Liver (tissue), 8 donors: ENCODE measurements at regions not wholly inside any gene's neighbourhood (a gene's known extent, or its start where the extent isn't known, plus 50 kb on each side); places are given as distances from the start of the nearest gene placed in this dataset.

Experiments used
- DNase-seq: peaks from one replicate; pipeline ENCODE4 v3.0.0-alpha.2; 2017; ENCODE audit warnings: low spot score
- H3K27ac ChIP-seq, 2 donors: one replicate each; pipeline ENCODE4 v1.7.0; 2013; ENCODE audit warnings: inconsistent platforms in 2 of 2, low read length in 2 of 2, control low read depth in 1 of 2, low read depth in 1 of 2, mild to moderate bottlenecking in 1 of 2
- H3K27me3 ChIP-seq, 4 donors: one replicate each; pipeline versions ENCODE4 v1.6.1 to v1.7.0; 2013; ENCODE audit warnings: low read length in 3 of 4, inconsistent platforms in 1 of 4, mild to moderate bottlenecking in 1 of 4, moderate library complexity in 1 of 4; ENCODE audit not compliant: control insufficient read depth in 4 of 4, insufficient read depth in 4 of 4
- H3K36me3 ChIP-seq, 4 donors: one replicate each; pipeline versions ENCODE4 v1.6.1 to v1.7.0; 2013; ENCODE audit warnings: low read length in 3 of 4, mild to moderate bottlenecking in 3 of 4, low read depth in 1 of 4, moderate library complexity in 1 of 4; ENCODE audit not compliant: control insufficient read depth in 4 of 4, insufficient read depth in 3 of 4
- H3K4me1 ChIP-seq, 4 donors: one replicate each; pipeline versions ENCODE4 v1.6.1 to v1.7.0; 2013; ENCODE audit warnings: low read length in 3 of 4, mild to moderate bottlenecking in 3 of 4, moderate library complexity in 1 of 4; ENCODE audit not compliant: control insufficient read depth in 4 of 4, insufficient read depth in 4 of 4
- H3K4me3 ChIP-seq, 3 donors: one replicate each; pipeline versions ENCODE4 v1.6.1 to v1.7.0; 2013; ENCODE audit warnings: low read length in 3 of 3, control low read depth in 1 of 3, low read depth in 1 of 3, mild to moderate bottlenecking in 1 of 3
- H3K9ac ChIP-seq, 2 donors: one replicate each; pipeline ENCODE4 v1.7.0; 2013; ENCODE audit warnings: low read length in 2 of 2, mild to moderate bottlenecking in 2 of 2, moderate library complexity in 2 of 2, control low read depth in 1 of 2, low read depth in 1 of 2
- H3K9me3 ChIP-seq, 4 donors: one replicate each; pipeline versions ENCODE4 v1.6.1 to v1.7.0; 2013; ENCODE audit warnings: low read length in 3 of 4; ENCODE audit not compliant: control insufficient read depth in 4 of 4
- EGR1 ChIP-seq, 2 donors: IDR thresholded peaks; 2 replicates each; pipeline ENCODE4 v1.6.1; 2016 to 2018; ENCODE audit warnings: antibody characterized with exemption in 2 of 2, low read depth in 2 of 2
- FOXA1 ChIP-seq: IDR thresholded peaks from 2 replicates; pipeline ENCODE4 v1.6.1; 2016; ENCODE audit warnings: antibody characterized with exemption
- FOXA2 ChIP-seq: IDR thresholded peaks from 2 replicates; pipeline ENCODE4 v1.6.1; 2016; ENCODE audit warnings: antibody characterized with exemption
- GABPA ChIP-seq, 2 donors: IDR thresholded peaks in 1 of 2; conservative IDR thresholded peaks in 1 of 2; 2 replicates each; pipeline ENCODE4 v1.6.1; 2016; ENCODE audit warnings: antibody characterized with exemption in 2 of 2, mild to moderate bottlenecking in 1 of 2, moderate library complexity in 1 of 2
- HNF4A ChIP-seq, 2 donors: conservative IDR thresholded peaks; 2 replicates each; pipeline ENCODE4 v1.6.1; 2016; ENCODE audit warnings: antibody characterized with exemption in 2 of 2, mild to moderate bottlenecking in 2 of 2
- HNF4G ChIP-seq: IDR thresholded peaks from 2 replicates; pipeline ENCODE4 v1.6.1; 2016; ENCODE audit warnings: antibody characterized with exemption
- JUND ChIP-seq, 2 donors: IDR thresholded peaks; 2 replicates each; pipeline ENCODE4 v1.6.1; 2016; ENCODE audit warnings: antibody characterized with exemption in 2 of 2
- NR2F2 ChIP-seq: IDR thresholded peaks from 2 replicates; pipeline ENCODE4 v1.6.1; 2016; ENCODE audit warnings: antibody characterized with exemption
- RAD21 ChIP-seq, 2 donors: IDR thresholded peaks; 2 replicates each; pipeline ENCODE4 v1.6.1; 2016; ENCODE audit warnings: antibody characterized with exemption in 2 of 2, mild to moderate bottlenecking in 2 of 2
- RXRA ChIP-seq, 2 donors: IDR thresholded peaks; 2 replicates each; pipeline ENCODE4 v1.6.1; 2017 to 2018; ENCODE audit warnings: antibody characterized with exemption in 2 of 2, mild to moderate bottlenecking in 1 of 2
- SP1 ChIP-seq: IDR thresholded peaks from 2 replicates; pipeline ENCODE4 v1.6.1; 2018; ENCODE audit warnings: antibody characterized with exemption, mild to moderate bottlenecking
- TAF1 ChIP-seq: conservative IDR thresholded peaks from 2 replicates; pipeline ENCODE4 v1.6.1; 2016; ENCODE audit warnings: antibody characterized with exemption, mild to moderate bottlenecking
- YY1 ChIP-seq: IDR thresholded peaks from 2 replicates; pipeline ENCODE4 v1.6.1; 2016; ENCODE audit warnings: antibody characterized with exemption, mild to moderate bottlenecking
- WGBS: extraction: QIAGEN DNeasy Blood & Tissue Kit; methylation state at CpG from one replicate; pipeline ENCODE4 v1.1.7; 2013; 5-methylcytosine and 5-hydroxymethylcytosine counted together
- TF ChIP-seq, protein P1 (sequence below): fragments of 150-350 bp; IDR thresholded peaks from 2 replicates; pipeline ENCODE4 v1.5.1; 2017; ENCODE audit warnings: improper control_type of control experiment, low read depth, low read length; ENCODE audit not compliant: missing input control
- TF ChIP-seq, protein P2 (sequence below): IDR thresholded peaks from 2 replicates; pipeline ENCODE4 v1.6.1; 2016; ENCODE audit warnings: antibody characterized with exemption, mild to moderate bottlenecking
- TF ChIP-seq, protein P3 (sequence below): IDR thresholded peaks from 2 replicates; pipeline ENCODE4 v1.6.1; 2016; ENCODE audit warnings: antibody characterized with exemption
- donor health status: healthy.
- donor health status: healthy.
- donor health status: healthy.
- donor health status: healthy.
- donor health status: healthy.

DNA sequence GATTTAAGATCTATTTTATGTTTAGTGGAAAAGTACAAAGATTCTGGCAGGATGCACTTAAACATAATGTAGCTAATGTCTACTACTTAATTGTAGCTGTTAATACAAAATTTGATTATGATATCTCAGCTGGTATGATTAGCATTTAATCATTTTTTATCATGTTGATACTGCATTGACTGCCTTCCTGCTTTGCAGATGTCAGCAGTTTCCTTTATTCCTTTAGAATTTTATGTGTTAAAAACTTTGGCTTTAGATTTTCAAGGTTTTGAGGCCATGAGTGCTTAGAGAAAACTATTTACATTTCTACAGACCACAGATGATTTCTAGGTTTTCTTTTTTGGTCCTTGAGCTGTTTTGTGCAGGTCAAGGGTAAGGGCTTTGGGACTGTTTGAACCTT, 152.2 kb downstream of the ZNF326 start:
- H3K9ac ChIP-seq = no peak overlapping the region
- no peak for DNase-seq
- H3K4me1 ChIP-seq = no peaks in the 10 kb centered on the region
- no peaks in the 10 kb centered on the region for H3K36me3 ChIP-seq
- no peaks in the 10 kb centered on the region for H3K27me3 ChIP-seq
- H3K9me3 ChIP-seq = no peaks in the 10 kb centered on the region
- no peak overlapping the region for H3K4me3 ChIP-seq
- TF ChIP-seq YY1 (no peak), FOXA1 (no peak), HNF4A (conservative IDR thresholded peaks at IDR 0.05) (no peak), SP1 (no peak), JUND (IDR thresholded peaks at IDR 0.05) (no peak), TAF1 (no peak), RAD21 (IDR thresholded peaks at IDR 0.05) (no peak), HNF4G (no peak), FOXA2 (no peak), NR2F2 (no peak), RXRA (IDR thresholded peaks at IDR 0.05) (no peak)
- TF ChIP-seq, protein P1, sequence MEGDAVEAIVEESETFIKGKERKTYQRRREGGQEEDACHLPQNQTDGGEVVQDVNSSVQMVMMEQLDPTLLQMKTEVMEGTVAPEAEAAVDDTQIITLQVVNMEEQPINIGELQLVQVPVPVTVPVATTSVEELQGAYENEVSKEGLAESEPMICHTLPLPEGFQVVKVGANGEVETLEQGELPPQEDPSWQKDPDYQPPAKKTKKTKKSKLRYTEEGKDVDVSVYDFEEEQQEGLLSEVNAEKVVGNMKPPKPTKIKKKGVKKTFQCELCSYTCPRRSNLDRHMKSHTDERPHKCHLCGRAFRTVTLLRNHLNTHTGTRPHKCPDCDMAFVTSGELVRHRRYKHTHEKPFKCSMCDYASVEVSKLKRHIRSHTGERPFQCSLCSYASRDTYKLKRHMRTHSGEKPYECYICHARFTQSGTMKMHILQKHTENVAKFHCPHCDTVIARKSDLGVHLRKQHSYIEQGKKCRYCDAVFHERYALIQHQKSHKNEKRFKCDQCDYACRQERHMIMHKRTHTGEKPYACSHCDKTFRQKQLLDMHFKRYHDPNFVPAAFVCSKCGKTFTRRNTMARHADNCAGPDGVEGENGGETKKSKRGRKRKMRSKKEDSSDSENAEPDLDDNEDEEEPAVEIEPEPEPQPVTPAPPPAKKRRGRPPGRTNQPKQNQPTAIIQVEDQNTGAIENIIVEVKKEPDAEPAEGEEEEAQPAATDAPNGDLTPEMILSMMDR = no peak
- TF ChIP-seq, protein P2, sequence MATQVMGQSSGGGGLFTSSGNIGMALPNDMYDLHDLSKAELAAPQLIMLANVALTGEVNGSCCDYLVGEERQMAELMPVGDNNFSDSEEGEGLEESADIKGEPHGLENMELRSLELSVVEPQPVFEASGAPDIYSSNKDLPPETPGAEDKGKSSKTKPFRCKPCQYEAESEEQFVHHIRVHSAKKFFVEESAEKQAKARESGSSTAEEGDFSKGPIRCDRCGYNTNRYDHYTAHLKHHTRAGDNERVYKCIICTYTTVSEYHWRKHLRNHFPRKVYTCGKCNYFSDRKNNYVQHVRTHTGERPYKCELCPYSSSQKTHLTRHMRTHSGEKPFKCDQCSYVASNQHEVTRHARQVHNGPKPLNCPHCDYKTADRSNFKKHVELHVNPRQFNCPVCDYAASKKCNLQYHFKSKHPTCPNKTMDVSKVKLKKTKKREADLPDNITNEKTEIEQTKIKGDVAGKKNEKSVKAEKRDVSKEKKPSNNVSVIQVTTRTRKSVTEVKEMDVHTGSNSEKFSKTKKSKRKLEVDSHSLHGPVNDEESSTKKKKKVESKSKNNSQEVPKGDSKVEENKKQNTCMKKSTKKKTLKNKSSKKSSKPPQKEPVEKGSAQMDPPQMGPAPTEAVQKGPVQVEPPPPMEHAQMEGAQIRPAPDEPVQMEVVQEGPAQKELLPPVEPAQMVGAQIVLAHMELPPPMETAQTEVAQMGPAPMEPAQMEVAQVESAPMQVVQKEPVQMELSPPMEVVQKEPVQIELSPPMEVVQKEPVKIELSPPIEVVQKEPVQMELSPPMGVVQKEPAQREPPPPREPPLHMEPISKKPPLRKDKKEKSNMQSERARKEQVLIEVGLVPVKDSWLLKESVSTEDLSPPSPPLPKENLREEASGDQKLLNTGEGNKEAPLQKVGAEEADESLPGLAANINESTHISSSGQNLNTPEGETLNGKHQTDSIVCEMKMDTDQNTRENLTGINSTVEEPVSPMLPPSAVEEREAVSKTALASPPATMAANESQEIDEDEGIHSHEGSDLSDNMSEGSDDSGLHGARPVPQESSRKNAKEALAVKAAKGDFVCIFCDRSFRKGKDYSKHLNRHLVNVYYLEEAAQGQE = no peak
- TF ChIP-seq, protein P3, sequence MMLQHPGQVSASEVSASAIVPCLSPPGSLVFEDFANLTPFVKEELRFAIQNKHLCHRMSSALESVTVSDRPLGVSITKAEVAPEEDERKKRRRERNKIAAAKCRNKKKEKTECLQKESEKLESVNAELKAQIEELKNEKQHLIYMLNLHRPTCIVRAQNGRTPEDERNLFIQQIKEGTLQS = no peak
- no peak overlapping the region for H3K27ac ChIP-seq

DNA sequence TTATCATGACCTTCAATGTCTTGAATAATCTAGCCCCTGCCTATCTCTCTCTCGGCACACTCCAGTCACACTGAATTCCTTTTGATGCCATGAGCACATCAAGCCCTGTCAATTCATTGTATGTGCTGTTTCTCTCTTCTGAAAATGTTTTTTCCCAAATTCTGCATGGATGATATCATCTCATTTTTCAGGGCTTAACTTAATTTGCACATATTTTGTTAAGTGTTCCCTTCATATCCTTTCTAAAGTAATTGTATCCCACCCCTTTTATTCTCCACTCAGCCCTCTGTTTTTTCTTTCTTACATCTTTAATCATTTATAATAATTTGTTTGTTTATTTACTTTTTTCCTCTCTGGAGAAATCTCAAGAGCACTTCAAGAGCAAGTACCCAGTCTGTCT, 149.9 kb downstream of the ZNF326 start:
- H3K4me3 ChIP-seq = no peak overlapping the region
- H3K27ac ChIP-seq = no peak overlapping the region
- no peaks in the 10 kb centered on the region for H3K36me3 ChIP-seq
- H3K4me1 ChIP-seq = no peaks in the 10 kb centered on the region
- 97% methylated on average over 1 of the region's 1 CpG for WGBS
- H3K9me3 ChIP-seq = no peaks in the 10 kb centered on the region
- H3K27me3 ChIP-seq = no peaks in the 10 kb centered on the region
- TF ChIP-seq, protein P1 = no peak
- TF ChIP-seq EGR1 (IDR thresholded peaks at IDR 0.05; ENCODE audit: low read depth in 2 of 2) = no peak
- no peak for TF ChIP-seq GABPA (IDR thresholded peaks at IDR 0.05 in 1 of 2, conservative IDR thresholded peaks at IDR 0.05 in 1 of 2)
- TF ChIP-seq JUND (IDR thresholded peaks at IDR 0.05) = no peak
- no peak for TF ChIP-seq TAF1
- no peak for TF ChIP-seq RAD21 (IDR thresholded peaks at IDR 0.05)
- TF ChIP-seq HNF4A (conservative IDR thresholded peaks at IDR 0.05) = no peak
- TF ChIP-seq RXRA (IDR thresholded peaks at IDR 0.05) = no peak
- no peak for DNase-seq
- H3K9ac ChIP-seq = no peak overlapping the region
